ENCODE measurements at regions not wholly inside any gene's neighbourhood (a gene's known extent, or its start where the extent isn't known, plus 50 kb on each side); places are given as distances from the start of the nearest gene placed in this dataset.

DNA sequence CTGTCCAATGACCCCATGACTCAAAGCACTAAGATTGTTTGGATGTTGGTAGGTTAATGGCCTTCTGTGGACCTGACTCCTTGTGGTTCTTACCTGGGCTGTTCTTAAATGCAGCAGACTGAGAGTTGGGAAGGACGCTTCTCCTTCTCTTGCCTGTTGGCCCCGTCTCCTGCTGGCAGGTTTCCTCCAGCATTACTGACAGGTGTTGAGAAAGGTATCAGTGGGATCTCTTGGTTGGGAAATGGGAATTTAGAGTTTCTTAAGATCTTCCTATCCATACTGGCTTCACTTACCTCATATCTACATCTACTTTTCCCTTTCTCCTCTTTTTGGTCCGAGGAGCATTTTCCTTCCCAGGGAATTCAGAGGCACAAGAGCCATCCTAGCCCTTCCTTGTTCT, 57.9 kb downstream of the TET3 start:
- TF ChIP-seq, protein P1, sequence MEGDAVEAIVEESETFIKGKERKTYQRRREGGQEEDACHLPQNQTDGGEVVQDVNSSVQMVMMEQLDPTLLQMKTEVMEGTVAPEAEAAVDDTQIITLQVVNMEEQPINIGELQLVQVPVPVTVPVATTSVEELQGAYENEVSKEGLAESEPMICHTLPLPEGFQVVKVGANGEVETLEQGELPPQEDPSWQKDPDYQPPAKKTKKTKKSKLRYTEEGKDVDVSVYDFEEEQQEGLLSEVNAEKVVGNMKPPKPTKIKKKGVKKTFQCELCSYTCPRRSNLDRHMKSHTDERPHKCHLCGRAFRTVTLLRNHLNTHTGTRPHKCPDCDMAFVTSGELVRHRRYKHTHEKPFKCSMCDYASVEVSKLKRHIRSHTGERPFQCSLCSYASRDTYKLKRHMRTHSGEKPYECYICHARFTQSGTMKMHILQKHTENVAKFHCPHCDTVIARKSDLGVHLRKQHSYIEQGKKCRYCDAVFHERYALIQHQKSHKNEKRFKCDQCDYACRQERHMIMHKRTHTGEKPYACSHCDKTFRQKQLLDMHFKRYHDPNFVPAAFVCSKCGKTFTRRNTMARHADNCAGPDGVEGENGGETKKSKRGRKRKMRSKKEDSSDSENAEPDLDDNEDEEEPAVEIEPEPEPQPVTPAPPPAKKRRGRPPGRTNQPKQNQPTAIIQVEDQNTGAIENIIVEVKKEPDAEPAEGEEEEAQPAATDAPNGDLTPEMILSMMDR (IDR thresholded peaks at IDR 0.05; ENCODE audit: low read depth, low read length, poor library complexity, severe bottlenecking): no peak
- TF ChIP-seq EZH2phosphoT487 (IDR thresholded peaks at IDR 0.05; ENCODE audit: borderline replicate concordance, low read length): no peak
